HG03097 (cell line): ENCODE measurements at regions not wholly inside any gene's neighbourhood (a gene's known extent, or its start where the extent isn't known, plus 50 kb on each side); places are given as distances from the start of the nearest gene placed in this dataset.
"Not testable (repeated sequence)": the region's sequence is repeated elsewhere in the genome, so short reads cannot be mapped to it uniquely, and the experiment has no call there.

Source experiments
- ATAC-seq: cut with Tn5 transposase; IDR thresholded peaks from one replicate; pipeline ENCODE4 v1.9.1; 2021; ENCODE audit not compliant: unreplicated experiment, low FRiP score

- ATAC-seq: no peak
Observed at GRCh38 chr3:124043023-124043422, 51.1 kb upstream of the ROPN1 start.

- no peak for ATAC-seq
Observed at GRCh38 chr3:124044956-124045355, 53.0 kb upstream of the ROPN1 start.

GRCh38 chr3:124048967-124049798, 57.3 kb upstream of the ROPN1 start:
- ATAC-seq: no peak

DNA sequence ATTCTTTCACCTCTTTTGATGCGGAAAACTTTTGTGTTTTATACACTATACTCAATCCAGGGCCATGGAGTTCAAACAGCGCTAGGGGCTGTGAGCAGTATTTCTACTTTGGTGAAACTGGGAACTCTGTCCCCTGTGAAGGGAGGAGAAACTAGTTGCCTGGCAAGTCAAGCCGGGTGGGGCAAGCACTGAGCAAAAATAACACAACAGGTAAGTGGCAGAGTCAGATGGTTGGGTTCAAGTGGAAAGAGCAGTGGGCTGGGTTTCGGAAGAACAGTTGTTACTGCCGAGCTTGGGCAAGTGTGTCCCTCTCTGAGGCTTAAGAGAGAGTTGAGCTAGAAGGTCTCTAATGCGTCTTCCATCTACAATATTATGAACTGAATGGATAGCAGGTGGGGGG, 59.7 kb upstream of the ROPN1 start:
- no peak for ATAC-seq

- no peak for ATAC-seq
Observed at GRCh38 chr3:124053871-124054270, 61.9 kb upstream of the ROPN1 start.

DNA sequence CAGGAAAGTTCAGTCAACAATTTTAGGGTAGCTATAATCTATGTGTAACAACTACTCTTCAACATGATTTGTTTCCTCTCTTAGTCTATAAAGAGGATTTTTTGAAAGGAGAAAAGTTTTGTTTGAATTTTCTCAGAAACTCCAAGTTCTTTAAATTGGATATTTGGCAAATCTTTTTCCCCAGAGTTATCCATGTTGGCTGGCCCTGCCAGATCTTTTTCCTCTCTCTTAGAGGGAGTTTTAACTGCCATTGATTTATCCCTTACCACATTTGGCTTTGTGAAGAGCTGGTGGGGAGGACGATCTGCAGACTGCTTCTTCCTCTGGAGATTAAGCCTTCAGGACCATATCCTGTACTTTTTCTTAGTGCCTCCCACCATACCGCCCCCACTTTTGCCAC, 64.9 kb upstream of the ROPN1 start:
- ATAC-seq: no peak

GRCh38 chr3:124057420-124057819, 65.5 kb upstream of the ROPN1 start:
- no peak for ATAC-seq

- ATAC-seq: no peak
Observed at GRCh38 chr3:124059580-124059979, 67.7 kb upstream of the ROPN1 start.

GRCh38 chr3:124063197-124063909, 71.4 kb upstream of the ROPN1 start:
- no peak for ATAC-seq

- no peak for ATAC-seq
Observed at GRCh38 chr3:124064050-124064449, 72.1 kb upstream of the ROPN1 start.

GRCh38 chr3:124066543-124066942, 74.6 kb upstream of the ROPN1 start:
- not testable (repeated sequence) for ATAC-seq

GRCh38 chr3:124069706-124070105, 77.8 kb upstream of the ROPN1 start:
- ATAC-seq: not testable (repeated sequence)

DNA sequence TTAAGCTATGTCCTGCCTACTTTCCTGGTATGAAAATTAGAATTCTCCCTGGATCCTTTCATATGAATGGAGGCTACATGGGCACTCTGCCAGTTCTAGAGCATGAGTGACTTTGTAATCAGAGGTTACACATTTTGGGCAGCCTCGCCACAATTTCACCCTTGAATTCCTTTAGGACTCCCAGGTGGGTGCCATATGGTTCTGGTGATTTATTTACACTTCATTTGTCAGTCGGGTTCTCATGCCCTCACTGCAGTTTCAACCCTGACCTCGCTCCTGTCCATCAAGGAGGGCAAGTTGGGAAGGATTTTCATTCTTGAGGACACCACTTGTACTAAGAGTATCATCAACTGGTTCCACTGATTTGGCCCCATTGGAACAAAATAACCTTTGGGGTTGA, 83.2 kb upstream of the ROPN1 start:
- not testable (repeated sequence) for ATAC-seq

GRCh38 chr3:124075753-124076152, 83.8 kb upstream of the ROPN1 start:
- no peak for ATAC-seq

DNA sequence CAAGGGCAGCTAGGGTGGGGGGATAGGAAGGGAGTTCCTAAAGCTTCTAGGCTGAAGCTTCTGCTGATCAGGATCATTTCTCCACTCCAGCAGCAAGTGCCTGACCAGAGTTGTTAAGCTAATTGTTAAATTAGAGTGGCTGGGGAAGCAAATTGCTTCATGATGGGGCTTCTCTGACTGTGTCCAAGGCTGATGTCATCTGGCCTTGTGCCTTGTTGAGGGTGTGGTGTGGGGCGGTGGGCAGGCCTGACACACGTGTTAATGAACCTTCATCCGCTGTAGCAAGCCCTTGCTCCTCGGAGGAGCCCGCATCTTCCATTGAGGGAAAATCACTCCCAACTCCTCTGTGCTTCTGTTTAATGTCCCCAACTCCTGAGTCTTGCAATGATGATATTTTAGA, 84.3 kb upstream of the ROPN1 start:
- ATAC-seq: no peak

- ATAC-seq: no peak
Observed at GRCh38 chr3:124078953-124079911, 87.3 kb upstream of the ROPN1 start.

- no peak for ATAC-seq
Observed at GRCh38 chr3:124079912-124080276, 88.0 kb upstream of the ROPN1 start.

- no peak for ATAC-seq
Observed at GRCh38 chr3:124082343-124082742, 90.4 kb upstream of the ROPN1 start.

DNA sequence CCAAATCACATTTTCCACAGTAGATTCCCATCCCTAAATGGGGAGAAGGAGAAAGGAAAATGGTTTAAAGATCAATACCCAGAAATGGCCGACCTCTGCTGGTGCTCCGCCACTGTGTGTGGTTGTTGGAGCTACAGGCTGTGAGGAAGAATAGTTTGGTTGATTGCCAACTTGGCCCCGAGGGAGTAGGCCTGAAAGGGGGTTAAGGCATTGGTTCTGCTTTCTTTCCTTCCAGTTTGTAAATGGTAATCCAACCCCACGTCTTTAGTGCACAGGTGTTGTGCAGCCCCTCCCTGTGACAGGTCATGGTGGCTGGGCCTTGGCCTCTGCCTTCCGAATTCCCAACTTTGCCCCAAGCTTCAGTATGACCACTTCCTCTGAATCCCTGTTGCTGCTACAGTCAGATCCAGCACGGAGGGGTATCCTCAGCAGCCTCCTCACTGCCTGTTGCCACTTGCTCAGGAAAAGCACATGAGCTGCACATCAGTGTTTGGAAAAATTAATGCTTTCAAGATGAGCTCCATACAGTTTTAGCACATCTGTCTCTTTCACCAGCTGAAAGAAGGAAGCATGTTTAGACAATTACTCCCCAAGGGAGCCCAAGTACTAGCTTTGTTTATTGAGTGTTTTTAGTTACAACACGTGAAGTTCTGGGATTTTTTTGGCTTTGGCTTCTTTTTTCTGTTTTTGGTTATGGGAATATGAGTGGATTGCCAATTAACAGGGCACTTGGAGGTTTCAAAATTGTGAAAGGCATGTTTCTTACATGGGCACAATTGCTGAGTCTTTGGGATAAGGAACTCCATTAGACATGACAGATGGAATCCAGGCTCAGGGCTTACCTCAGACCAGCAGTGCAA, 92.3 kb upstream of the ROPN1 start:
- ATAC-seq: no peak

GRCh38 chr3:124088801-124089200, 96.9 kb upstream of the ROPN1 start:
- no peak for ATAC-seq
